A549 (cell line): ENCODE measurements at regions not wholly inside any gene's neighbourhood (a gene's known extent, or its start where the extent isn't known, plus 50 kb on each side); places are given as distances from the start of the nearest gene placed in this dataset.

Experiments
- ATAC-seq, 2 experiments: fragments of 200-7000 bp in 1 of 2; fragments of >200 bp in 1 of 2; cut with Nextera tagmentation in 1 of 2; cut with Tn5 transposase in 1 of 2; 3 replicates each; pipeline versions ENCODE4 v1.8.0 to v1.9.1; 2018 to 2020; ENCODE audit warnings: mild to moderate bottlenecking in 1 of 2, moderate library complexity in 1 of 2
- CTCF ChIA-PET: fragments of 300-600 bp; sonication (Branson Sonifier 250); formaldehyde crosslinking; extraction: SDS; loops from one replicate; lab custom pipeline; 2021; ENCODE audit warnings: antibody characterized with exemption, inconsistent platforms; lab: Yijun Ruan, JAX
- POLR2A ChIA-PET: fragments of 350-600 bp; formaldehyde crosslinking; extraction: SDS; loops from one replicate; lab custom pipeline; 2021; ENCODE audit warnings: antibody characterized with exemption, inconsistent platforms; lab: Yijun Ruan, JAX
- DNase-seq, 2 experiments: peaks; one replicate each; pipeline versions ENCODE4 v3.0.0 to v3.0.0-alpha.2; 2011 to 2016; ENCODE audit warnings: low read depth in 1 of 2, low spot score in 1 of 2
- FAIRE-seq: peaks from 2 replicates; lab custom pipeline; 2011; peaks lifted over from hg19 to GRCh38; lab: Jason Lieb, UNC
- H3K27ac ChIP-seq, 2 experiments: fragments of >200 bp; sonication (Bioruptor Twin); formaldehyde crosslinking; 3 replicates each; pipeline ENCODE4 v1.5.1; 2016 to 2017
- H3K4me1 ChIP-seq: fragments of >200 bp; sonication (Bioruptor Twin); formaldehyde crosslinking; 3 replicates; pipeline ENCODE4 v1.6.1; 2016
- H3K4me2 ChIP-seq: fragments of >200 bp; sonication (Bioruptor Twin); formaldehyde crosslinking; 3 replicates; pipeline ENCODE4 v1.6.1; 2016
- H3K4me3 ChIP-seq: fragments of >200 bp; sonication (Bioruptor Twin); formaldehyde crosslinking; 3 replicates; pipeline ENCODE4 v1.5.1; 2016
- H3K9me3 ChIP-seq: fragments of >200 bp; sonication (Bioruptor Twin); formaldehyde crosslinking; 3 replicates; pipeline ENCODE4 v1.6.1; 2016
- ATOH8 ChIP-seq: fragments of 250-450 bp; sonication (Bioruptor Pico); IDR thresholded peaks from 2 replicates; pipeline ENCODE4 v1.5.0; 2020; ENCODE audit warnings: low read depth, mild to moderate bottlenecking, moderate library complexity
- CBX2 ChIP-seq: fragments of 200-600 bp; sonication (generic); IDR thresholded peaks from 2 replicates; pipeline ENCODE4 v1.6.1; 2016; ENCODE audit warnings: low read depth, mild to moderate bottlenecking, borderline replicate concordance
- E2F6 ChIP-seq: IDR thresholded peaks from 2 replicates; pipeline ENCODE4 v1.6.1; 2012; ENCODE audit warnings: low read depth, borderline replicate concordance
- EHF ChIP-seq: fragments of 250-450 bp; sonication (Bioruptor Pico); IDR thresholded peaks from 2 replicates; pipeline ENCODE4 v1.5.0; 2020; ENCODE audit warnings: mild to moderate bottlenecking
- GATA3 ChIP-seq: IDR thresholded peaks from 2 replicates; pipeline ENCODE4 v1.6.1; 2012; ENCODE audit warnings: borderline replicate concordance
- HEYL ChIP-seq: fragments of 250-450 bp; sonication (Bioruptor Pico); IDR thresholded peaks from 2 replicates; pipeline ENCODE4 v1.8.0; 2021; ENCODE audit warnings: mild to moderate bottlenecking, moderate library complexity
- HMGXB4 ChIP-seq: fragments of 250-450 bp; sonication (Bioruptor Pico); IDR thresholded peaks from 2 replicates; pipeline ENCODE4 v1.5.0; 2021; ENCODE audit warnings: mild to moderate bottlenecking, moderate library complexity, borderline replicate concordance
- KDM1A ChIP-seq: fragments of 200-600 bp; sonication (generic); IDR thresholded peaks from 2 replicates; pipeline ENCODE4 v1.6.1; 2016; ENCODE audit warnings: low read depth, mild to moderate bottlenecking
- MYC ChIP-seq: IDR thresholded peaks from 2 replicates; pipeline ENCODE4 v1.6.1; 2012; ENCODE audit warnings: mild to moderate bottlenecking, inconsistent platforms, low read length, improper control_type of control experiment, borderline replicate concordance
- NPAS2 ChIP-seq: fragments of 250-450 bp; sonication (Bioruptor Pico); IDR thresholded peaks from 2 replicates; pipeline ENCODE4 v1.8.0; 2022; ENCODE audit warnings: mild to moderate bottlenecking, moderate library complexity, borderline replicate concordance
- PHF8 ChIP-seq: fragments of 200-600 bp; sonication (generic); IDR thresholded peaks from 2 replicates; pipeline ENCODE4 v1.6.1; 2016; ENCODE audit warnings: low read depth, mild to moderate bottlenecking, antibody characterized with exemption, moderate library complexity, borderline replicate concordance
- POLR2A ChIP-seq: IDR thresholded peaks from 2 replicates; pipeline ENCODE4 v1.6.1; 2012; ENCODE audit warnings: mild to moderate bottlenecking, low read length
- REST ChIP-seq: fragments of 200-600 bp; sonication (generic); IDR thresholded peaks from 2 replicates; pipeline ENCODE4 v1.6.1; 2016; ENCODE audit warnings: antibody characterized with exemption, mild to moderate bottlenecking, moderate library complexity
- SREBF2 ChIP-seq: fragments of 450-650 bp; IDR thresholded peaks from 2 replicates; pipeline ENCODE4 v1.6.1; 2014; ENCODE audit warnings: mild to moderate bottlenecking, moderate library complexity
- ZC3H11A ChIP-seq: fragments of 450-650 bp; IDR thresholded peaks from 2 replicates; pipeline ENCODE4 v1.6.1; 2014; ENCODE audit warnings: antibody characterized with exemption, mild to moderate bottlenecking
- ZNF302 ChIP-seq: fragments of 250-450 bp; sonication (Bioruptor Pico); IDR thresholded peaks from 2 replicates; pipeline ENCODE4 v1.9.0; 2021; ENCODE audit warnings: inconsistent platforms, mild to moderate bottlenecking, moderate library complexity
- WGBS: methylation state at CpG from one replicate; pipeline ENCODE4 v1.1.6; 2017; ENCODE audit errors: missing lambda C conversion rate; 5-methylcytosine and 5-hydroxymethylcytosine counted together

GRCh38 chr15:25228261-25228660 is 210.6 kb downstream of the UBE3A start:
- no peak for FAIRE-seq
- H3K27ac ChIP-seq: no peak overlapping the region
- no peaks in the 10 kb centered on the region; the same call in 2 of the 3 replicates for H3K9me3 ChIP-seq

GRCh38 chr15:25230442-25230841 is 208.4 kb downstream of the UBE3A start:
- Histone ChIP-seq H3K4me1 (no peaks in the 10 kb centered on the region), H3K4me2 (no peak overlapping the region), H3K27ac (no peak overlapping the region), H3K4me3 (no peak overlapping the region), H3K9me3 (no peaks in the 10 kb centered on the region; the same call in 2 of the 3 replicates)
- DNase-seq (no peak), ATAC-seq (no peak), FAIRE-seq (no peak)
- 50% methylated on average over 2 of the region's 10 CpGs for WGBS
- POLR2A ChIA-PET: no interaction called here
- CTCF ChIA-PET: no interaction called here
- no peak for TF ChIP-seq HMGXB4 (CRISPR knock-in tag)
- no peak for TF ChIP-seq EHF
- TF ChIP-seq CBX2: no peak

More at GRCh38 chr15:25228261-25228660, 210.6 kb downstream of the UBE3A start:
- ChIA-PET POLR2A (no interaction called here), CTCF (no interaction called here)
- 15% methylated on average over 4 of the region's 11 CpGs for WGBS
- DNase-seq: no peak
- no peak overlapping the region for H3K4me2 ChIP-seq
- no peak overlapping the region for H3K4me3 ChIP-seq
- no peaks in the 10 kb centered on the region for H3K4me1 ChIP-seq
- ATAC-seq: no peak
- TF ChIP-seq SREBF2 (no peak), GATA3 (no peak), ATOH8 (CRISPR knock-in tag) (no peak), ZC3H11A (no peak), HEYL (CRISPR knock-in tag) (no peak), NPAS2 (CRISPR knock-in tag) (no peak)

- FAIRE-seq (no peak), ATAC-seq (no peak)
- Histone ChIP-seq H3K27ac (no peak overlapping the region), H3K4me3 (no peak overlapping the region)
- CTCF ChIA-PET: no interaction called here
- POLR2A ChIA-PET: no interaction called here
- no peak for TF ChIP-seq ZNF302 (CRISPR knock-in tag)
- no peak for TF ChIP-seq HMGXB4 (CRISPR knock-in tag)
- TF ChIP-seq REST: no peak
- TF ChIP-seq POLR2A: no peak
- TF ChIP-seq MYC: no peak
- TF ChIP-seq PHF8: no peak
- TF ChIP-seq E2F6: no peak
- no peak for TF ChIP-seq KDM1A
- TF ChIP-seq, all 56 proteins: peak for 0
- DNase-seq: no peak
- no peak overlapping the region for H3K4me2 ChIP-seq
- 5% methylated on average over 4 of the region's 7 CpGs for WGBS
- H3K4me1 ChIP-seq: no peaks in the 10 kb centered on the region
- no peaks in the 10 kb centered on the region for H3K9me3 ChIP-seq
Measured at GRCh38 chr15:25233766-25234350, 205.0 kb downstream of the UBE3A start.
